Transverse colon (tissue), 3 donors: ENCODE measurements at regions not wholly inside any gene's neighbourhood (a gene's known extent, or its start where the extent isn't known, plus 50 kb on each side); places are given as distances from the start of the nearest gene placed in this dataset.

ENCODE experiments used
- CTCF ChIP-seq, 5 experiments: fragments of 200-600 bp in 3 of 5; fragments of 450-650 bp in 2 of 5; sonication (generic) in 3 of 5; IDR thresholded peaks; 1 replicate in 2 of 5; 2 replicates in 3 of 5; pipeline ENCODE4 v1.5.1; 2016 to 2017; ENCODE audit warnings: antibody characterized with exemption in 5 of 5, inconsistent platforms in 3 of 5, mild to moderate bottlenecking in 2 of 5, moderate library complexity in 1 of 5
- POLR2A ChIP-seq: fragments of 450-650 bp; IDR thresholded peaks from one replicate; pipeline ENCODE4 v1.6.1; 2016; ENCODE audit warnings: antibody characterized with exemption, mild to moderate bottlenecking, moderate library complexity

DNA sequence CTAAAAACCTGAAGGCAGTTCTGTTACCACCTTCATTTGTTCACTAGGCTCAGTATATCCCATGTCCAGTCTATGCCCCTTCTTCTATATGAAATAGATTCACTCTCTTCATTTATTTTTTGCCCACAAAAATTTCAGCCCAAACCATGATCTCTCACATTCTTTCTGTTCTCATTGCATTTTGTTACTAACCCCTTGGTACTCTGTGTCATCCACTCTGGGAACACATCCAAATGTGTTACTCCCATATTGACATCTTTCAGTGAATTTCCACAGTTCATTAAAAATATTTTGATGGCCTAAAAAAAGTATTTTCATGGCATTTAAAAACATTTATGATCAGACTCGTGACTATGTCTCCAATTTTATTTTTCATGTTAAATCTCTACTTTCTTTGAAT, 378.9 kb downstream of the SLITRK1 start:
- no peak for TF ChIP-seq CTCF (IDR thresholded peaks at IDR 0.05)
- no peak for TF ChIP-seq POLR2A
